NCI-H2171 treated with DMSO at 0.1 percent for 48 hours (cell line): ENCODE measurements at regions not wholly inside any gene's neighbourhood (a gene's known extent, or its start where the extent isn't known, plus 50 kb on each side); places are given as distances from the start of the nearest gene placed in this dataset.

Experiments
- DNase-seq: peaks from one replicate; lab custom pipeline; 2025; lab: John Stamatoyannopoulos, UW

- no peak for DNase-seq
Measured at GRCh38 chr21:38151021-38151645, 105.7 kb upstream of the KCNJ15 start.

GRCh38 chr21:38156200-38156599, 100.6 kb upstream of the KCNJ15 start:
- DNase-seq: no peak

GRCh38 chr21:38159355-38159754, 97.4 kb upstream of the KCNJ15 start:
- peak; percentile 41 for DNase-seq

- peak; percentile 50 for DNase-seq
Measured at GRCh38 chr21:38165466-38166172, 91.2 kb upstream of the KCNJ15 start.

GRCh38 chr21:38166173-38166535, 90.6 kb upstream of the KCNJ15 start:
- DNase-seq: peak; percentile 23

GRCh38 chr21:38167345-38167744, 89.4 kb upstream of the KCNJ15 start:
- DNase-seq: no peak

- DNase-seq: peak; percentile 27
Measured at GRCh38 chr21:38170283-38170682, 86.5 kb upstream of the KCNJ15 start.

GRCh38 chr21:38170704-38171682, 85.8 kb upstream of the KCNJ15 start:
- DNase-seq: no peak

- no peak for DNase-seq
Measured at GRCh38 chr21:38171723-38172344, 85.0 kb upstream of the KCNJ15 start.

GRCh38 chr21:38173276-38174035, 83.3 kb upstream of the KCNJ15 start:
- no peak for DNase-seq

- DNase-seq: no peak
Measured at GRCh38 chr21:38175306-38175705, 81.5 kb upstream of the KCNJ15 start.

- DNase-seq: no peak
Measured at GRCh38 chr21:38177919-38178652, 78.7 kb upstream of the KCNJ15 start.

GRCh38 chr21:38178653-38179470, 77.9 kb upstream of the KCNJ15 start:
- DNase-seq: no peak

GRCh38 chr21:38179511-38179910, 77.3 kb upstream of the KCNJ15 start:
- no peak for DNase-seq

GRCh38 chr21:38181096-38181495, 75.7 kb upstream of the KCNJ15 start:
- no peak for DNase-seq

- no peak for DNase-seq
Measured at GRCh38 chr21:38182370-38182985, 74.3 kb upstream of the KCNJ15 start.

GRCh38 chr21:38183961-38184360, 72.8 kb upstream of the KCNJ15 start:
- DNase-seq: no peak

- no peak for DNase-seq
Measured at GRCh38 chr21:38186661-38187270, 70.0 kb upstream of the KCNJ15 start.

GRCh38 chr21:38188037-38188436, 68.8 kb upstream of the KCNJ15 start:
- DNase-seq: no peak
